Transverse colon (tissue), 4 donors: ENCODE measurements at regions not wholly inside any gene's neighbourhood (a gene's known extent, or its start where the extent isn't known, plus 50 kb on each side); places are given as distances from the start of the nearest gene placed in this dataset.

Experiments
- DNase-seq: peaks from one replicate; pipeline ENCODE4 v3.0.0-alpha.2; 2019
- H3K27ac ChIP-seq, 4 donors: fragments of 200-600 bp; sonication (generic); 2 replicates each; pipeline ENCODE4 v1.5.1; 2016 to 2018; ENCODE audit warnings: inconsistent platforms in 4 of 4
- H3K27me3 ChIP-seq: fragments of 200-600 bp; sonication (generic); 2 replicates; pipeline ENCODE4 v1.5.1; 2017; ENCODE audit warnings: inconsistent platforms
- H3K36me3 ChIP-seq, 4 donors: fragments of 200-600 bp; sonication (generic); 2 replicates each; pipeline ENCODE4 v1.5.1; 2017 to 2019; ENCODE audit warnings: inconsistent platforms in 4 of 4
- H3K4me1 ChIP-seq, 4 donors: fragments of 200-600 bp; sonication (generic); 2 replicates each; pipeline ENCODE4 v1.5.1; 2017 to 2020; ENCODE audit warnings: inconsistent platforms in 4 of 4
- H3K4me3 ChIP-seq, 4 donors: fragments of 200-600 bp; sonication (generic); 1 replicate in 1 of 4; 2 replicates in 3 of 4; pipeline versions ENCODE4 v1.5.1 to v1.6.1; 2017 to 2019; ENCODE audit warnings: inconsistent platforms in 4 of 4
- H3K9me3 ChIP-seq, 2 donors: fragments of 200-600 bp; sonication (generic); 2 replicates each; pipeline ENCODE4 v1.5.1; 2017 to 2019; ENCODE audit warnings: inconsistent platforms in 2 of 2
- CTCF ChIP-seq, 5 experiments: fragments of 200-600 bp in 3 of 5; fragments of 450-650 bp in 2 of 5; sonication (generic) in 3 of 5; IDR thresholded peaks; 1 replicate in 2 of 5; 2 replicates in 3 of 5; pipeline ENCODE4 v1.5.1; 2016 to 2017; ENCODE audit warnings: antibody characterized with exemption in 5 of 5, inconsistent platforms in 3 of 5, mild to moderate bottlenecking in 2 of 5, moderate library complexity in 1 of 5
- EP300 ChIP-seq: sonication (generic); formaldehyde crosslinking; IDR thresholded peaks from one replicate; pipeline ENCODE4 v1.6.1; 2017; ENCODE audit warnings: antibody characterized with exemption, low read depth
- POLR2A ChIP-seq: fragments of 450-650 bp; IDR thresholded peaks from one replicate; pipeline ENCODE4 v1.6.1; 2016; ENCODE audit warnings: antibody characterized with exemption, mild to moderate bottlenecking, moderate library complexity
- POLR2AphosphoS5 ChIP-seq, 3 donors: sonication (generic); formaldehyde crosslinking; IDR thresholded peaks; one replicate each; pipeline ENCODE4 v1.6.1; 2016; ENCODE audit warnings: antibody characterized with exemption in 3 of 3
- WGBS, 2 donors: methylation state at CpG; one replicate each; pipeline ENCODE4 v1.1.5; 2018; ENCODE audit warnings: low coverage in 1 of 2; 5-methylcytosine and 5-hydroxymethylcytosine counted together
- in situ Hi-C, 4 donors: fragments of 200-750 bp; cut with MboI; loops; one replicate each; pipeline versions ENCODE4 v1.15.0 to v1.15.1; 2017; ENCODE audit warnings: low sequenced_read_pairs in 3 of 4, low pct_ligation_motif_present in 1 of 4, low pct_unique_long_range_greater_than_20kb in 1 of 4
- intact Hi-C: fragments of 100-400 bp; cut with DNase I; formaldehyde crosslinking; loops from one replicate; pipeline ENCODE4 v1.15.1; 2023; ENCODE audit warnings: low total_unique reads

- no peak for DNase-seq
- intact Hi-C loops (no loop called here), in situ Hi-C loops (no loop called here)
- TF ChIP-seq POLR2AphosphoS5 (IDR thresholded peaks at IDR 0.05) = no peak
- no peak for TF ChIP-seq CTCF (IDR thresholded peaks at IDR 0.05)
- no peak for TF ChIP-seq POLR2A
- no peak for TF ChIP-seq EP300
- WGBS, 2 donors = 86% methylated on average over 3 to 8 of the region's 8 CpGs
- Histone ChIP-seq H3K4me1 (peaks cover 0 to 5% (median 0%) of the 10 kb centered on the region in 4 donors), H3K4me3 (no peak overlapping the region), H3K27ac (no peak overlapping the region), H3K36me3 (no peaks in the 10 kb centered on the region), H3K9me3 (no peaks in the 10 kb centered on the region), H3K27me3 (no peaks in the 10 kb centered on the region)
Measured at GRCh38 chr12:69087986-69088385, 151.4 kb upstream of the CPSF6 start.

GRCh38 chr12:69090722-69091121 is 148.6 kb upstream of the CPSF6 start:
- Histone ChIP-seq H3K27ac (no peak overlapping the region), H3K9me3 (no peaks in the 10 kb centered on the region), H3K36me3 (no peaks in the 10 kb centered on the region), H3K27me3 (no peaks in the 10 kb centered on the region), H3K4me3 (no peak overlapping the region), H3K4me1 (no peaks in the 10 kb centered on the region)
- TF ChIP-seq POLR2AphosphoS5 (IDR thresholded peaks at IDR 0.05) = no peak
- no peak for TF ChIP-seq CTCF (IDR thresholded peaks at IDR 0.05)
- TF ChIP-seq POLR2A = no peak
- no peak for TF ChIP-seq EP300
- DNase-seq = no peak
- intact Hi-C loops (no loop called here), in situ Hi-C loops (no loop called here)
- WGBS, 2 donors = 40 to 68% methylated on average over 1 of the region's 1 CpG

GRCh38 chr12:69091442-69092017 is 147.8 kb upstream of the CPSF6 start:
- intact Hi-C loops (no loop called here), in situ Hi-C loops (no loop called here)
- Histone ChIP-seq H3K4me1 (no peaks in the 10 kb centered on the region), H3K4me3 (no peak overlapping the region), H3K36me3 (no peaks in the 10 kb centered on the region), H3K27me3 (no peaks in the 10 kb centered on the region), H3K27ac (no peak overlapping the region), H3K9me3 (no peaks in the 10 kb centered on the region)
- no peak for DNase-seq
- TF ChIP-seq POLR2A = no peak
- WGBS, 2 donors = 71 to 76% methylated on average over 4 to 6 of the region's 6 CpGs

GRCh38 chr12:69092137-69092536 is 147.2 kb upstream of the CPSF6 start:
- in situ Hi-C loops = no loop called here
- Histone ChIP-seq H3K4me1 (no peaks in the 10 kb centered on the region), H3K9me3 (no peaks in the 10 kb centered on the region), H3K4me3 (no peak overlapping the region), H3K27me3 (no peaks in the 10 kb centered on the region), H3K36me3 (no peaks in the 10 kb centered on the region), H3K27ac (no peak overlapping the region)
- TF ChIP-seq POLR2A = no peak
- no peak for TF ChIP-seq EP300
- TF ChIP-seq POLR2AphosphoS5 (IDR thresholded peaks at IDR 0.05) = no peak
- TF ChIP-seq CTCF (IDR thresholded peaks at IDR 0.05) = no peak
- 82 to 94% methylated on average over 3 to 4 of the region's 4 CpGs for WGBS, 2 donors
- intact Hi-C loops = no loop called here
- no peak for DNase-seq

GRCh38 chr12:69094606-69095216 is 144.7 kb upstream of the CPSF6 start:
- H3K27ac ChIP-seq = no peak overlapping the region
- H3K9me3 ChIP-seq = no peaks in the 10 kb centered on the region
- DNase-seq = no peak
- no peaks in the 10 kb centered on the region for H3K27me3 ChIP-seq
- in situ Hi-C loops = no loop called here
- 66 to 75% methylated on average over 4 of the region's 4 CpGs for WGBS, 2 donors
- TF ChIP-seq POLR2A (no peak), EP300 (no peak), CTCF (IDR thresholded peaks at IDR 0.05) (no peak), POLR2AphosphoS5 (IDR thresholded peaks at IDR 0.05) (no peak)
- H3K36me3 ChIP-seq = no peaks in the 10 kb centered on the region
- intact Hi-C loops = no loop called here
- H3K4me1 ChIP-seq = no peaks in the 10 kb centered on the region
- H3K4me3 ChIP-seq = no peak overlapping the region
